ENCODE measurements at regions not wholly inside any gene's neighbourhood (a gene's known extent, or its start where the extent isn't known, plus 50 kb on each side); places are given as distances from the start of the nearest gene placed in this dataset.

GRCh38 chr3:86711634-86712033, 279.3 kb downstream of the VGLL3 start:
- TF ChIP-seq RBBP5 (conservative IDR thresholded peaks at IDR 0.05), result no peak
- no peak for TF ChIP-seq DPF2 (IDR thresholded peaks at IDR 0.05)
- TF ChIP-seq FOXM1 (IDR thresholded peaks at IDR 0.05; ENCODE audit: low read depth, low read length), result no peak
- no peak for TF ChIP-seq FOS (IDR thresholded peaks at IDR 0.05; ENCODE audit: borderline replicate concordance, extremely low read depth, insufficient read length)
- no peak for TF ChIP-seq SRF (IDR thresholded peaks at IDR 0.05; ENCODE audit: low read depth in 2 of 2, low read length in 2 of 2)
- TF ChIP-seq KDM1A (IDR thresholded peaks at IDR 0.05; ENCODE audit: borderline replicate concordance), result no peak
- TF ChIP-seq RFX5 (IDR thresholded peaks at IDR 0.05; ENCODE audit: low read depth, low read length), result no peak
- TF ChIP-seq CTCF (IDR thresholded peaks at IDR 0.05 in 2 of 3, conservative IDR thresholded peaks at IDR 0.05 in 1 of 3; ENCODE audit: control insufficient read depth in 2 of 3, extremely low read depth in 1 of 3, insufficient read depth in 1 of 3, low read depth in 3 of 3, low read length in 3 of 3), result no peak
- TF ChIP-seq SMARCA5 (IDR thresholded peaks at IDR 0.05), result no peak
- no peak for TF ChIP-seq EZH2 (IDR thresholded peaks at IDR 0.05; ENCODE audit: borderline replicate concordance, control insufficient read depth, low read depth, low read length)
- TF ChIP-seq EP300 (IDR thresholded peaks at IDR 0.05; ENCODE audit: borderline replicate concordance in 1 of 2, control insufficient read depth in 1 of 2, low read depth in 2 of 2, low read length in 2 of 2), result no peak
- TF ChIP-seq TARDBP (IDR thresholded peaks at IDR 0.05; ENCODE audit: borderline replicate concordance), result no peak
- no peak for TF ChIP-seq POLR2A (IDR thresholded peaks at IDR 0.05; ENCODE audit: low read depth, low read length)
- TF ChIP-seq SPI1 (IDR thresholded peaks at IDR 0.05; ENCODE audit: borderline replicate concordance, insufficient read depth, low read depth, low read length), result no peak
